PC-9 (cell line): ENCODE measurements at regions not wholly inside any gene's neighbourhood (a gene's known extent, or its start where the extent isn't known, plus 50 kb on each side); places are given as distances from the start of the nearest gene placed in this dataset.
A peak's percentile ranks its signal among the peaks of the same experiment; 100 is the strongest.

Source experiments
- BruUV-seq: library from RNA; stranded (reverse); fragments of 400-500 nt; replicated peaks from 2 replicates; lab custom pipeline; 2021; lab: Mats Ljungman, UMichigan
- CTCF ChIA-PET: fragments of 300-600 bp; sonication (Branson Sonifier 250); formaldehyde crosslinking; loops from one replicate; lab custom pipeline; 2022; ENCODE audit warnings: antibody characterized with exemption; lab: Charles Lee
- POLR2A ChIA-PET: fragments of 300-600 bp; sonication (Branson Sonifier 250); formaldehyde crosslinking; loops from one replicate; lab custom pipeline; 2022; ENCODE audit warnings: antibody characterized with exemption; ENCODE audit not compliant: unreplicated experiment; lab: Charles Lee
- DNase-seq, 2 experiments: peaks; one replicate each; pipeline versions ENCODE4 v3.0.0 to v3.0.0-alpha.2; 2015 to 2022; ENCODE audit warnings: mixed read lengths in 1 of 2
- H2AFZ ChIP-seq: fragments of 200-600 bp; sonication (generic); 2 replicates; pipeline ENCODE4 v1.8.1; 2017; ENCODE audit warnings: antibody characterized with exemption
- H3F3A ChIP-seq: fragments of 200-600 bp; sonication (generic); 2 replicates; pipeline ENCODE4 v1.8.1; 2017; ENCODE audit warnings: antibody characterized with exemption, mild to moderate bottlenecking, low read depth; ENCODE audit not compliant: insufficient read depth
- H3K27ac ChIP-seq: fragments of 200-600 bp; sonication (generic); 2 replicates; pipeline ENCODE4 v1.6.1; 2016; ENCODE audit warnings: mixed run types
- H3K27me3 ChIP-seq: fragments of 200-600 bp; sonication (generic); 2 replicates; pipeline ENCODE4 v1.6.1; 2016; ENCODE audit warnings: low read depth, mixed run types; ENCODE audit not compliant: insufficient read depth
- H3K36me3 ChIP-seq: fragments of 200-600 bp; sonication (generic); 2 replicates; pipeline ENCODE4 v1.6.1; 2016; ENCODE audit warnings: low read depth, mixed run types
- H3K4me1 ChIP-seq: fragments of 200-600 bp; sonication (generic); replicated peaks from 2 replicates; pipeline ENCODE4 v1.6.1; 2016; ENCODE audit warnings: mixed run types; ENCODE audit not compliant: insufficient read depth
- H3K4me2 ChIP-seq: fragments of 200-600 bp; sonication (generic); 2 replicates; pipeline ENCODE4 v1.6.1; 2017; ENCODE audit warnings: mixed run types
- H3K4me3 ChIP-seq: fragments of 200-600 bp; sonication (generic); 2 replicates; pipeline ENCODE4 v1.6.1; 2016; ENCODE audit warnings: mixed run types
- H3K79me2 ChIP-seq: fragments of 200-600 bp; sonication (generic); 2 replicates; pipeline ENCODE4 v1.6.1; 2017; ENCODE audit warnings: low read depth, mixed run types
- H3K9me2 ChIP-seq: fragments of 200-600 bp; sonication (generic); 2 replicates; pipeline ENCODE4 v1.8.1; 2017; ENCODE audit warnings: mild to moderate bottlenecking; ENCODE audit not compliant: insufficient read depth
- H3K9me3 ChIP-seq: fragments of 200-600 bp; sonication (generic); 2 replicates; pipeline ENCODE4 v1.8.1; 2016; ENCODE audit warnings: low read depth; ENCODE audit not compliant: insufficient read depth
- H4K20me1 ChIP-seq: fragments of 200-600 bp; sonication (generic); 2 replicates; pipeline ENCODE4 v1.8.1; 2017; ENCODE audit not compliant: insufficient read depth
- EZH2 ChIP-seq: fragments of 200-600 bp; sonication (generic); IDR thresholded peaks from 2 replicates; pipeline ENCODE4 v1.8.0; 2017; ENCODE audit warnings: antibody characterized with exemption, low read depth
- intact Hi-C: fragments of 100-400 bp; cut with micrococcal nuclease; formaldehyde crosslinking; loops from one replicate; pipeline ENCODE4 v1.10.0; 2022; ENCODE audit not compliant: unreplicated experiment
- TF ChIP-seq, protein P1 (sequence below): fragments of 200-600 bp; sonication (generic); conservative IDR thresholded peaks from 2 replicates; pipeline ENCODE4 v1.6.1; 2017; ENCODE audit warnings: mixed run types, antibody characterized with exemption, mild to moderate bottlenecking, moderate library complexity

DNA sequence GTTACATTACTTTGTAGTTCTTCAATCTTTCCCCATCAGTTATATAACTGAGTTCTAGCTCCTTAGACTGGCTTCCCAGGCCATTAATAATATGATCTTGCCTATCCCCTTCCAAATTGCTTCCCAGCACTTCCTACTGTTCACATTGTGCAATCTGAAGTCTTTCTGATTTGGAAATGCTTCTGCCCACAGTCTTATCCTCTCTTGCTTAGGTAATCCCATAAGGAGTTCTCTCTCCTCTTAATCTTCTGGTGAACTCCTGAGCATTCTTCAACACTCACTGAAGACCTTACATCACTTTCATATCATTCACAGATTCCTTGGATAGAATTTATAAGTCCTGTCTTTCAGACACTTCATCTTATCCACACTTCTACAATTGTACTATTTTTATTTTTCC, 132.7 kb upstream of the TTC29 start:
- Histone ChIP-seq H3K27ac (no peak overlapping the region), H3K36me3 (no peaks in the 10 kb centered on the region), H4K20me1 (no peaks in the 10 kb centered on the region), H3K9me3 (no peaks in the 10 kb centered on the region), H3K27me3 (no peaks in the 10 kb centered on the region), H3F3A (no peaks in the 10 kb centered on the region), H3K9me2 (no peaks in the 10 kb centered on the region), H3K4me1 (no peaks in the 10 kb centered on the region), H3K4me3 (no peak overlapping the region), H3K79me2 (no peaks in the 10 kb centered on the region), H2AFZ (no peak overlapping the region), H3K4me2 (no peak overlapping the region)
- DNase-seq, result no peak
- CTCF ChIA-PET, result no interaction called here
- POLR2A ChIA-PET, result no interaction called here
- TF ChIP-seq EZH2, result no peak
- TF ChIP-seq, protein P1, sequence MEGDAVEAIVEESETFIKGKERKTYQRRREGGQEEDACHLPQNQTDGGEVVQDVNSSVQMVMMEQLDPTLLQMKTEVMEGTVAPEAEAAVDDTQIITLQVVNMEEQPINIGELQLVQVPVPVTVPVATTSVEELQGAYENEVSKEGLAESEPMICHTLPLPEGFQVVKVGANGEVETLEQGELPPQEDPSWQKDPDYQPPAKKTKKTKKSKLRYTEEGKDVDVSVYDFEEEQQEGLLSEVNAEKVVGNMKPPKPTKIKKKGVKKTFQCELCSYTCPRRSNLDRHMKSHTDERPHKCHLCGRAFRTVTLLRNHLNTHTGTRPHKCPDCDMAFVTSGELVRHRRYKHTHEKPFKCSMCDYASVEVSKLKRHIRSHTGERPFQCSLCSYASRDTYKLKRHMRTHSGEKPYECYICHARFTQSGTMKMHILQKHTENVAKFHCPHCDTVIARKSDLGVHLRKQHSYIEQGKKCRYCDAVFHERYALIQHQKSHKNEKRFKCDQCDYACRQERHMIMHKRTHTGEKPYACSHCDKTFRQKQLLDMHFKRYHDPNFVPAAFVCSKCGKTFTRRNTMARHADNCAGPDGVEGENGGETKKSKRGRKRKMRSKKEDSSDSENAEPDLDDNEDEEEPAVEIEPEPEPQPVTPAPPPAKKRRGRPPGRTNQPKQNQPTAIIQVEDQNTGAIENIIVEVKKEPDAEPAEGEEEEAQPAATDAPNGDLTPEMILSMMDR, result no peak
- intact Hi-C loops, result no loop called here
- no TSS peak for BruUV-seq

DNA sequence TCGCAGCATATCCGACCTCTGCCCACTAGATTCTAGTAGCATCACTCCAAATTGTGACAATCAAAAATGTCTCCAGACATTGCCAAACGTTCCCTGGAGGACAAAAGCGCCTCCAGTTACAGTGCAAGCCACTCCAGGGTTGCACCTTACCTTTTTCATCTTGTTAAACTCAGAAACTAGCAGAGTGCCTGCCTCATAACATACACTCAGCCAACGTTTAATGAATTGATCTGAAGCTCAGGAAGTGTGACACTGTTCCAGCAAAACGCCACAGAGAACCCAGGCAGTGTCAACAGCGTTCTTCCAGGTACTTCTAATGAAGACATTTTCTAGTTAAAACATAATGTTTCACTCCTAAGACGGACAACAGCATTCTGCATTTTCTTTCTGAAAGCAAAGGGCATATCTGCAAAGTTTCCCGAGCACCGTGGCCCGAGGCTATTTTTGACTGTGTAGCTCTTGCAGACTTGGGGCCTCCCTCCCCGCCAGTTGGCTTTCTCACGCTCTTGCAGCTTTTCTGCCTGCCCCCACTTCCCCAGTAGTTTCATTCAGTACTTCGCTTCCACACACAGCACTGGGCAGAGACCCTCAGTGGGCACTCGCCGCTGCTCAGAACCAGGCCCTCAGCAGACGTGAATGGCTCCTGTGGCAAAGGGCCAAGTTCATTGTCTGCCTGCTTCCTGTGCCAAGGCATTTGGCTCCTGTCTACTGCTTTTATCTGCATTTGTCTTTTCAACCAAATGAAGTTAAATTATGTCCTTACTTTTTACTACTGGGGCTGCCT, 133.4 kb upstream of the TTC29 start:
- CTCF ChIA-PET, result no interaction called here
- Histone ChIP-seq H3K4me1 (no peaks in the 10 kb centered on the region), H3K79me2 (no peaks in the 10 kb centered on the region), H3K27me3 (no peaks in the 10 kb centered on the region), H2AFZ (no peak overlapping the region), H3K9me3 (no peaks in the 10 kb centered on the region), H3K9me2 (no peaks in the 10 kb centered on the region), H3K27ac (no peak overlapping the region), H4K20me1 (no peaks in the 10 kb centered on the region), H3K36me3 (no peaks in the 10 kb centered on the region), H3F3A (no peaks in the 10 kb centered on the region), H3K4me3 (no peak overlapping the region), H3K4me2 (no peak overlapping the region)
- TF ChIP-seq EZH2, result no peak
- TF ChIP-seq, protein P1, result no peak
- intact Hi-C loops, result no loop called here
- POLR2A ChIA-PET, result interaction anchor here (0.5 kb wide), 1 partner anchor 537 kb away, joined by 3 read pairs; no protein-coding TSS in a partner anchor
- DNase-seq, result peak in 1 of 2 experiments; percentile 1
- no TSS peak for BruUV-seq

DNA sequence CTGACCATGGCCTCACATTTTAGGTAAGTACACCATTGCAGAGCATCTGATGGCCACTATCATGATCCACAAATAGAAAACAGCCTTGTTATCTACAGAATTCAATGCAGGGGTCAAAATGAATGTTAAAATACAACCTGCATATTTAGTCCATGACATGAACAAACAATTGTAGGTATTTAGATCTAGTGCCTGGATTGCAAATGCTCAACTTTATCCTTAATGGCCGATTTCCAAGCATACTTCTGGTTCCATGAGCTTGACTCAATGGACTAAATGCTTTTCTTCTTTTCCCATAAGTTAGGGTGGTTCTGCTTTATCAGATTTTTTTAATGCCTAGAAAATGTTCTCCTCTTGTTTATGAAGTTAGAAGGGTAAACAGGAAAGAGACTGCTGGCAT, 139.2 kb upstream of the TTC29 start:
- BruUV-seq, result no TSS peak
- no peak for DNase-seq
- Histone ChIP-seq H3K36me3 (no peaks in the 10 kb centered on the region), H3K4me2 (no peak overlapping the region), H3F3A (no peaks in the 10 kb centered on the region), H3K27me3 (no peaks in the 10 kb centered on the region), H3K4me1 (no peaks in the 10 kb centered on the region), H3K27ac (no peak overlapping the region), H3K4me3 (no peak overlapping the region), H2AFZ (no peak overlapping the region), H4K20me1 (no peaks in the 10 kb centered on the region), H3K9me2 (no peaks in the 10 kb centered on the region), H3K79me2 (no peaks in the 10 kb centered on the region), H3K9me3 (no peaks in the 10 kb centered on the region)
- ChIA-PET CTCF (no interaction called here), POLR2A (no interaction called here)
- TF ChIP-seq, protein P1, result no peak
- TF ChIP-seq EZH2, result no peak
- intact Hi-C loops, result no loop called here
